Chondrocyte (in vitro differentiated cells): ENCODE measurements at regions not wholly inside any gene's neighbourhood (a gene's known extent, or its start where the extent isn't known, plus 50 kb on each side); places are given as distances from the start of the nearest gene placed in this dataset.
"Not testable (repeated sequence)": the region's sequence is repeated elsewhere in the genome, so short reads cannot be mapped to it uniquely, and the experiment has no call there.

Source experiments
- DNase-seq: peaks from one replicate; pipeline ENCODE4 v3.0.0; 2021; ENCODE audit warnings: mixed read lengths, low spot score
- H3K27ac Mint-ChIP-seq: one replicate; pipeline ENCODE4 v1.8.0; 2021; ENCODE audit warnings: mild to moderate bottlenecking, moderate library complexity, mixed read lengths; ENCODE audit not compliant: unreplicated experiment
- H3K27me3 Mint-ChIP-seq: 2 replicates; pipeline ENCODE4 v1.8.0; 2021; ENCODE audit warnings: low read depth, mixed read lengths
- H3K36me3 Mint-ChIP-seq: 2 replicates; pipeline ENCODE4 v1.8.0; 2021; ENCODE audit warnings: low read depth, mixed read lengths
- H3K4me1 Mint-ChIP-seq: 2 replicates; pipeline ENCODE4 v1.8.0; 2021; ENCODE audit warnings: low read depth, mild to moderate bottlenecking, mixed read lengths
- H3K4me3 Mint-ChIP-seq: one replicate; pipeline ENCODE4 v1.8.0; 2021; ENCODE audit warnings: mild to moderate bottlenecking, moderate library complexity, mixed read lengths; ENCODE audit not compliant: unreplicated experiment
- H3K9me3 Mint-ChIP-seq: 2 replicates; pipeline ENCODE4 v1.8.0; 2021; ENCODE audit warnings: low read depth, mixed read lengths
- TF ChIP-seq, protein P1 (sequence below): fragments of 200-600 bp; sonication (generic); IDR thresholded peaks from 2 replicates; pipeline ENCODE4 v1.5.0; 2021; ENCODE audit warnings: antibody characterized with exemption, mild to moderate bottlenecking, moderate library complexity

DNA sequence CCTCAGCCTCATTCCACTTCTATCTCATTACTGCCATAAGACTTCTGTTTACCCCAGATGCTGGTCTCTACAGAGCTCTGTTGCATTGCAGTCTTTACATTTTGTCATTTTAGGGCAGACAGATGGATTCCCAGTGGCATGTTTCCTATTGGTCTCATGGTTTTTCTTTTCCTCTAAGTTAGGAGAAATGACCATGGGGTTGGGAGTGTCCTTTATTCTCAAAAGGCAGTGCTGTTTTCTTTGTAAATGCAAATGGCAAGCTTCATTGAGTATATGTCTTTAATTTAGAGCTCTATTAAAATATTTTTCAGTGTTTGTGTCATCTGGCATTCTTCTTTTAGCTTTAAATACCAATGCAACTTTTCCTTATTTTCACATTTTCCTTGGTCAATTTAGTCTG, 57.0 kb downstream of the MSTN start:
- no peak overlapping the region for H3K27ac Mint-ChIP-seq
- H3K36me3 Mint-ChIP-seq: no peaks in the 10 kb centered on the region
- no peaks in the 10 kb centered on the region for H3K27me3 Mint-ChIP-seq
- DNase-seq: no peak
- TF ChIP-seq, protein P1, sequence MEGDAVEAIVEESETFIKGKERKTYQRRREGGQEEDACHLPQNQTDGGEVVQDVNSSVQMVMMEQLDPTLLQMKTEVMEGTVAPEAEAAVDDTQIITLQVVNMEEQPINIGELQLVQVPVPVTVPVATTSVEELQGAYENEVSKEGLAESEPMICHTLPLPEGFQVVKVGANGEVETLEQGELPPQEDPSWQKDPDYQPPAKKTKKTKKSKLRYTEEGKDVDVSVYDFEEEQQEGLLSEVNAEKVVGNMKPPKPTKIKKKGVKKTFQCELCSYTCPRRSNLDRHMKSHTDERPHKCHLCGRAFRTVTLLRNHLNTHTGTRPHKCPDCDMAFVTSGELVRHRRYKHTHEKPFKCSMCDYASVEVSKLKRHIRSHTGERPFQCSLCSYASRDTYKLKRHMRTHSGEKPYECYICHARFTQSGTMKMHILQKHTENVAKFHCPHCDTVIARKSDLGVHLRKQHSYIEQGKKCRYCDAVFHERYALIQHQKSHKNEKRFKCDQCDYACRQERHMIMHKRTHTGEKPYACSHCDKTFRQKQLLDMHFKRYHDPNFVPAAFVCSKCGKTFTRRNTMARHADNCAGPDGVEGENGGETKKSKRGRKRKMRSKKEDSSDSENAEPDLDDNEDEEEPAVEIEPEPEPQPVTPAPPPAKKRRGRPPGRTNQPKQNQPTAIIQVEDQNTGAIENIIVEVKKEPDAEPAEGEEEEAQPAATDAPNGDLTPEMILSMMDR: no peak
- no peaks in the 10 kb centered on the region for H3K4me1 Mint-ChIP-seq
- H3K4me3 Mint-ChIP-seq: no peak overlapping the region
- H3K9me3 Mint-ChIP-seq: peaks cover 4% of the 10 kb centered on the region

DNA sequence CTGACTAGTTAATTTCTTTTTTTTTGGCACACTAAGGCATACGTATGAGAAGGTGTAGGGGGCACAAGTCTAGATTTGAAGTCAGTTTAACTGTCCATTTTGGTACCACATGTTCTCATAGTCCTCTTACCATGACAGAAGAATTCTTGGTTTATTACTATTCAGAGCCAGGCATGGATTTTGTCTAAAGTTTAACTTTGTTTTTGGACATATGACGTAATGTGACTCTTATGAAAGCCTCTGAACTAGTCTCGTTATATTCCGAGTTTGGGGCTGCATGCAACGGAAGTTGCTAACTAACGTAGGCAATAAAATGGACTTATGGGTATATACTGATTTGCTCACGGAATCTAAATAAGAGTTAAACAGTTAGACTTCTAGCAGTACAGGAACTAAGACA, 62.9 kb downstream of the MSTN start:
- Mint-ChIP-seq H3K9me3 (peaks cover 37% of the 10 kb centered on the region), H3K27ac (no peak overlapping the region), H3K36me3 (peaks cover 8% of the 10 kb centered on the region), H3K4me1 (no peaks in the 10 kb centered on the region), H3K4me3 (no peak overlapping the region), H3K27me3 (no peaks in the 10 kb centered on the region)
- no peak for DNase-seq
- TF ChIP-seq, protein P1: no peak

DNA sequence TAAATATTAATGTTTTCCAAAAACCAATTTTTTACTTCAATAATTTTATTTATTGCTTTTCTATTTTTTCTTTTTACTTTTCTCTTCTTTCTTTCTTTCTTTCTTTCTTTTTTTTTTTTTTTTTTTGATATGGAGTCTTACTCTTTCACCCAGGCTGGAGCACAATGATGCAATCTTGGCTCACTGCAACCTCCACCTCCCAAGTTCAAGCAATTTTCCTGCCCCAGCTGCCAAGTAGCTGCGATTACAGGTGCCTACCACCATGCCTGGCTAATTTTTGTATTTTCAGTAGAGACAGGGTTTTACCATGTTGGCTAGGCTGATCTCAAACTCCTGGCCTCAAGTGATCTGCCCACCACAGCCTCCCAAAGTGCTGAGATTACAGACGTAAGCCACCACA, 63.9 kb downstream of the MSTN start:
- not testable (repeated sequence) for DNase-seq, H3K27me3 Mint-ChIP-seq, H3K4me3 Mint-ChIP-seq, H3K27ac Mint-ChIP-seq, H3K4me1 Mint-ChIP-seq
- Mint-ChIP-seq H3K9me3 (peaks cover 42% of the 10 kb centered on the region), H3K36me3 (peaks cover 10% of the 10 kb centered on the region)

DNA sequence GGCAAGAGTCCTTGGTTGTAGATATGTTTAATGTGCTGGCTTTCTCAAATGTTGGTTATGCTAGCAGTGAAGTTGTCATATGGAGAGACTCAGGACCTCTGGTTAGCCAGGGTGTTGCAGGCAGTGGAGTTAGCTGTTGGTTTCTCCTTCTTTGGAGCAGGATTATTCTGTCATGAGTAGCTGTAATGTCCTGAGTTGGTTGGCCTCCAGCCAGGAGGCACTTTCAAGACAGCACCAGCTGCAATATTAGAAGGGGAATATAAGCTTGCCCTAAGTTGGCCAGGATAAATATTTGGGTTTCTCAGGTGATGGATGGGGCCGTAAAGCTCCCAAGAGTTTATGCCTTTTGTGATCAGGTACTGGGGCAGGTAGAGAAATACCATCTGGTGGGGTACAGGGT, 65.5 kb downstream of the MSTN start:
- TF ChIP-seq, protein P1: no peak
- Mint-ChIP-seq H3K27me3 (no peaks in the 10 kb centered on the region), H3K36me3 (peaks cover 10% of the 10 kb centered on the region)

DNA sequence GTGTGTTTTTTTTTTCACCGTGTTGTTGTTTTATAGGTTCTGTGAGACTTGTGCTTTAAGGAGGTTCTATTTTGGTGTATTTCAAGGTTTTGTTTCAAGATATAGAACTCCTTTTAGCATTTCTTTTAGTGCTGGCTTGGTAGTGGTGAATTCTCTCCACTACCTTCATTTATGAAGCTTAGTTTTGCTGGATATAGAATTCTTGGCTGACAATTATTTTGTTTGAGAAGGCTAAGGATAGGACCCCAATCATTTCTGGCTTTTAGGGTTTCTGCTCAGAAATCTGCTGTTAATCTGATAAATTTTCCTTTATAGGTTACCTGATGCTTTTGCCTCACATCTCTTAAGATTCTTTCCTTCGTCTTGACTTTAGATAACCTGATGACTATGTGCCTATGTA, 66.8 kb downstream of the MSTN start:
- peaks cover 13% of the 10 kb centered on the region for H3K36me3 Mint-ChIP-seq
- no peak overlapping the region for H3K4me3 Mint-ChIP-seq
- no peaks in the 10 kb centered on the region for H3K27me3 Mint-ChIP-seq
- DNase-seq: no peak
- TF ChIP-seq, protein P1: no peak
- H3K4me1 Mint-ChIP-seq: no peaks in the 10 kb centered on the region
- H3K9me3 Mint-ChIP-seq: peaks cover 46% of the 10 kb centered on the region
- H3K27ac Mint-ChIP-seq: no peak overlapping the region

More for the DNA sequence above, 65.5 kb downstream of the MSTN start:
- peaks cover 43% of the 10 kb centered on the region for H3K9me3 Mint-ChIP-seq
- H3K4me1 Mint-ChIP-seq: no peaks in the 10 kb centered on the region
- no peak for DNase-seq
- H3K27ac Mint-ChIP-seq: no peak overlapping the region
- H3K4me3 Mint-ChIP-seq: no peak overlapping the region

DNA sequence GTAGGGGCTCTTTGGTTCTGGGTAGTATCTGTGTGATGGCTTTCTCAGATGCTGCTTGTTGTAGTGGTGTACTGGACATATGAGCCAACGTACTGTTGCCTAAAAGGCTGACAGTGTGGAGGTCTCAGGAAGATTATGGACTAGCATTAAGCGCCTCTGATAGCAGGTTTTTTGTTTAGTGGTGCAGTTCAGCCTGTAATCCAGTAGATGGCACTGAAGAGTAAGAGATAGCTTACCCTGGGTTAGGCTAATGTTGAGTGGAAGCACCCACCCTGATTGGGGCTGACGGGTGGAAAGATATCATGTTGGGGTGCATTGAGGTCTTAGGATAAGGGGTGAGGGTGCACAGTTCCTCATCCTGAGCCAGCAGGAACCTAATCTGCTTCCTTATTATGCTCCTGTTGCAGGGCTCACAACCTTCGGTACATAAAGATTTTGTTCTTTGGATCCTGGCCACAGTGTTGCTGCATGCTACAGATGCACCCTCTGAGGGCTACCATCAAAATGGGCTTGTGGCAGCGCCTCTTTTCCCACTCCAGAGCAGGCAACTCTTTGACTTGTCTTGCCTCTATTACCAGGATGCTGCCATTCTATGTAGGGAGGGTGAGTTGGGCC, 79.6 kb downstream of the MSTN start:
- Mint-ChIP-seq H3K27ac (no peak overlapping the region), H3K4me3 (no peak overlapping the region), H3K4me1 (no peaks in the 10 kb centered on the region), H3K27me3 (no peaks in the 10 kb centered on the region), H3K9me3 (peaks cover 62% of the 10 kb centered on the region), H3K36me3 (peaks cover 14% of the 10 kb centered on the region)
- DNase-seq: no peak
- TF ChIP-seq, protein P1: peak; percentile 51
